SKM-1 (cell line): ENCODE measurements at regions not wholly inside any gene's neighbourhood (a gene's known extent, or its start where the extent isn't known, plus 50 kb on each side); places are given as distances from the start of the nearest gene placed in this dataset.

Source experiments
- DNase-seq: peaks from one replicate; lab custom pipeline; 2025; ENCODE audit not compliant: unreplicated experiment; lab: John Stamatoyannopoulos, UW

DNA sequence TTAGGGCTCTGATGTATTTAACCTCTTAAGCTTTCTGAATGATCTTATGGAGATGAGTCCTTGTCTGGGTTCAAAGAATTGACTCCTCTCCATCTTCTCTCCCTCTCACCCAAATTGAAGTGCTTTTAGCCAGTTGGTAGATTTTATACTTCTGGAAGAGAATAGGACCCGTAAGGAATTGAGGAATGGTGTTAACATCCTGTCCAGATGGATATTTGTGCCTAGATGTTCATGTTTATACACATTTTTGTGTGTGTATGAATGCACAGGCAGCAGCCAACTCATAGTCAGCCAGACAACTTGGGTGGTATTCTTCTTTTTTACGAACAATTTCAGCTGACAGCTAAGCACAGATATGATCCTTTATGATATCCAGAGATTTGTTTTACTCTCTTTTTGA is 449.6 kb upstream of the RGS6 start:
- DNase-seq, result no peak

DNA sequence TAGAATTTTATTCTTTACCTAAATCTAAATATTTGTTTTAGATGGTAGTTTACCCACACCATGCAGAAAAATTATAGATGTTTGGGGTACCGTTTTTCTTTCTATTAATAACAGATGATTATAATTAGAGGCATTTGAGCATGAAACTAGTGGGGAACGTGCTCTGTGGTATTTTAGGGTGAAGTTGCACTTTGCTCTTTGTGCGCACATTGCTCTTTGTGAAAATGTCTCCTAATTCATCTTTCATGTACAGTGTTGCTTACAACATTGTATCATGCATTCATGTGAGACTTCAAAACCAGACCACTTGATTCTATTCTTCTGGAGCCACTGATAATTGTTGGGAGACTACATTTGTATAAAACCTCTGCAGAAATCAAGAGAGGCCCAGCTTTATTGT is 449.1 kb upstream of the RGS6 start:
- no peak for DNase-seq

DNA sequence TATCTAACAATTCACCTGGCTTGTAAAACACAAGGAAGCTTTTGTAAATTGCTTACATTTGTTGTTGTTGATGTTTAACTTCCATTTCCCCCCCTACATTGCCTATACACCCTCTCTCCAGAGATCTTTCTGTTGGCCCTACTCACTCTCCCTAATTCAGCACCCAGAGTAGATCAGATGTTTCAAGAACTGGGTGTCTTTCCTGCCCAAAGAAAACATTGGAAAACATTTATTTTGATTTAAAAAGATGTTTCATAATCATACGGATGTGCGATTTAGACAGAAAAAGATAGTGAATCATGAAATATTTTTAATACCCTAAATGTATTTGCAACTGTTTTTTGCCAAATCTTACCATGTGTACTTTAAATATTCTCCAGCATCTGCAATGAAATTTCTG is 446.4 kb upstream of the RGS6 start:
- no peak for DNase-seq

DNA sequence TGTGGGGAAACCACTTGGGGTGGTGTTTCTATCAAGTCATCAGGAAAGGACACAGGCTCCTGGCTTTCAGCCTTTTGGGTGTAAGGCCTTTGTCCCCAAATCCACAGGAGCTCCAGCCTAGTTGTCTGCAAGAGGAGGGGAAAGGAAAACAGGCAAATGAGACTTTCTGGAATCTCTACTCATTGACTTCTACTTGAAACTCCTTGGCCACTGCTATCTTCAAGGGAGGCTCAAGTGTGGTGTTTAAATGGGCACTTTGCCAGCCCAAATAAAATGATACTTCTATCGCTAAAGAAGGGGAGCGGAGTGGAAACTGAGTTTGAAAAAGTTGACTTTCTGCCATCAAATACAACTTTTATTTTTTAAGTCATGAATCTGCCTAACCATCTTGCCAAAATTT is 445.9 kb upstream of the RGS6 start:
- no peak for DNase-seq

DNA sequence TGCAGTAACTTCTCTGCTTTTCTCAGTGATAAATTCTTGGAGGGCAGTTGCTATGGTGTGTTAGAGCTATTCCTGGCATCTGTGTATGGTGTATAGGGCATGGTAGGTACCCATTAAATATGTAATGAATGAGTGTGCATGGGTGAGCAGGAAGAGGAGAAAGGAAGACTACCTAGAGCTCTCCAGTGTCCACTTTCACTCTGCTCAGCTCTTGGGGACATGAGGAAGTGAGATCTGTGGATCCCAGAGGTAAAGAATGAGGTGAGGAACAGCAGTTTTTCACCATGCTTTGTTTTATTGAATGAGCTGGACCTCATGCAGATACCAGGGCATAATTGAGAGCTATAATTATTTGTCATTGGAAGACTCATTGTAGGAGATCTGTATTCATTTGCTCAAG is 444.8 kb upstream of the RGS6 start:
- no peak for DNase-seq

DNA sequence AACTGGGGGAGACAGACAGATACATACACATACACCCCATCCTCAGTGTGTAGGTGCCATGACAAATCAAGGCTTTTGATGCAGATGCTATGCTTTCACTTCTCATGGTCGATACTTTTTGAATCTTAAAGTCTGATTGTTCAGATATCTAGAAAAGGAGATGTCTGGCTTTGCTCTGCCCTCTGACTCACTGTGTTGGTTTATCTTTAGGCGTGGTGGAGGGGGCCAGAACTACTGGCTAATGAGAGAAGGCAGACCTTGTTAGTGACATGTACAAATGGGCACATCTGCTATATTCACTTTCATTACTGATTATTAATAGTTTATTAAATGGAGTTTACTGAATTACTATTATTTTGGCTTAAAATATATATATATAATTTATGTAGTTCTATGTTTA is 444.3 kb upstream of the RGS6 start:
- no peak for DNase-seq

DNA sequence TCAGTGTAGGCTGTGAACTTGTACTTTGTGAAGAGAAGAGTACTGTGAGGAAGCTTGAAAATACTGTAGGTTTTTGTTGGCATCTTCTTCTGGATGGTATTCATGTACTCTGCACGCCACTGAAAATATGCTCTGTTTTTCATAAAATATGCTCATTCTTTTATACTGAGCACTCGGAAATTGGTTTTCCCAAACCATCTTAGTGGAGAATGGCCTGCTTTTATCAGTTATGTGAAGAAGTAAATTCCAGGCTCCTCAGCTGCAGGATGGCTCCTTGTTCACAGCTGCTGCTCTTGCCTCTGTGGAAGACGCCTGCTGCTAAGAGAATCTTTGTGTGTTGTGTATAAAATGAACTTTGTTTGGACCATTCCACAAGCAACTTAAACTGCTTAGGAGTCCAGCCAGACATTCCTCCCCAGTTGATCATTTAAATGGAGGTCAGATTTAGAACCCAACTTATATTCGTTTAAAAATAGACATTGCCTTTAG is 443.5 kb upstream of the RGS6 start:
- no peak for DNase-seq

DNA sequence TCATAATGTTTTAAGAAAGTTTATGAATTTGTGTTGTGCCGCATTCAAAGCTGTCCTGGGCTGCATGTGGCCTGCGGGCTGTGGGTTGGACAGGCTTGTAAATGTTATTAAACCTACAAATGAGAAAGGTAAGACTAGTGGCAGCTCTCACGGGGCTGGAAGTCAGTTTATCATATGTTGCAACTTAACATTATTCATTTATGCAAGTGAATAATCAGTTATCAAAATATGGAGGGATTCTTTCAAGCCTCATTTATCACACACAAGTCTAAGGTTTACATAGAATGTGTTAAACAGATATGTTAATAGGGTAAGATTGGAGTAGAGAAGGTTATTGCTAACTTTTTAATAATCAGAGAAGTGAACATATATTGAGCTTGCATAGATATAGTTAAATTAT is 442.5 kb upstream of the RGS6 start:
- DNase-seq, result no peak

DNA sequence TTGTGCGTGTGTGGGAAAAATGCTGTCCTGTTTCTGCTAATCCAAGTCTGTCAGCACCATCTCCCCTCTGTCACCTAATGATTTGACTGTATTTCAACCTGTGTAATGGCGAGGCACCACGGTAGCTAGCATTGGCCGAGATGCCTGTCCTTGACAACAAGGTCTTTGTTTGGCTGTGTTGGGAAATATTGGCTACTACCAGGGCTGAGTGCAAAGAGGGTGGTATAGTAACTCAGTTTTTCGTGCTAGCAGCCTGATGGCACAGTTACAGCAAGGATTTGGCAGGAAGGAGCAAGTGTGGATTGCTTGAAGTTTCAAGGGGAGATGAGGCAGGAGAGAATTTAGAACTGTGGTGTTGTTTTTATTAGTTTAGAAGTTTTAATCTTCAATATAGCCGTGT is 440.3 kb upstream of the RGS6 start:
- DNase-seq, result no peak

DNA sequence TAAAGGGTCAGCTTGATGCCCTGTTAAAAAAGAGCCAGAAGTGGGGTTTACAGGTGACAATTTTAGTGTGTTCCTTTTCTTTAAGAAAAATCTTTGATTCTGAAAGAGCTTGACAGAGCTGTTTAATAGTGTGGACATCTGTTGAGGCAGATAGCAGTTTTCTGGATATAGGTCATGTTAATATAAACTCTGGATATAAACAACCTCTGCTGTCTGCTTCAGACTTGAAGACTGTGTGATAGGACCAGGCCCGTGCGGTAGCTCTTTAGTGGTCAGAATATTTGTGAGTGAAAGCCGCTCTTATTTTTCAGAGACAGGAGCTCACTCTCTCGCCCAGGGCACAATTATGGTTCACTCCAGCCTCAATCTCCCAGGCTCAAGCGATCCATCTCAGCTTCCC is 439.9 kb upstream of the RGS6 start:
- DNase-seq, result no peak

DNA sequence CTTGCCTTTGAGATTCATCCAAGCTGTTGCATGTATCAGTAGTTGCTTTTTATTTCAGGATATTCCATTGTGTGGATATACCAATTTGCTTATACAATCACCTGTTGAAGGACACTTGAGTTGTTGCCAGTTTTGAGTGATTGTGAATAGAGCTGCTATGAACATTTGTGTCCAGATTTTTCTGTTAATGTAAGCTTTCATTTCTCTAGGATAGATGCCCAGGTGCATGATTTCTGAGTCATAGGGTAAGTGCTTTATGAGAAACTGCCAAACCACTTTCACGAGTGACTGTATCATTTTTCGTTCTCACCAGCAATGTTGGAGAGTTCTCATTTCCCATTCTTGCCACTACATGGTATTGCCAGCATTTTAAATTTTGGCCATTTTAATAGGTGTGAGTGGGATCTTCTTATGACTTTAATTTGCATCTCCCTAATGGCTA is 434.6 kb upstream of the RGS6 start:
- no peak for DNase-seq

DNA sequence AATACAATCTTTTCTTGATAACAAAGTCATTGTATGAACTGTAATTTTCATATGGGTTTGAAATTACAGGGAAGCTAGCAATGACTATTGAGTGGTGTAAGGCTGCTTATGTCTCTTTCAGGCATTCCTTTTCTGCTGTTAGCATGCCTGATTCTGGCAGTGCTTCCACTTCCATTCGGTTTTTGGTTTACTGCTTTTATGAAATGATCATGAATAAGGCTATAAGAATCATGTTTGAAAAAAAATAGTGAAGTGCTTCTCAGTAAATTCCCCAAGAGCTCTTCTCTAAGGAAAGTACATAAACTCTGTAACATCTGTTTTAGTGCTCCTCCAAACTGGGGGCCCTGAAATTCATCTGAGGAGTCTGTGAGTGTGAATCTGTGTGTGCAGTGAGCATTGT is 434.0 kb upstream of the RGS6 start:
- no peak for DNase-seq

DNA sequence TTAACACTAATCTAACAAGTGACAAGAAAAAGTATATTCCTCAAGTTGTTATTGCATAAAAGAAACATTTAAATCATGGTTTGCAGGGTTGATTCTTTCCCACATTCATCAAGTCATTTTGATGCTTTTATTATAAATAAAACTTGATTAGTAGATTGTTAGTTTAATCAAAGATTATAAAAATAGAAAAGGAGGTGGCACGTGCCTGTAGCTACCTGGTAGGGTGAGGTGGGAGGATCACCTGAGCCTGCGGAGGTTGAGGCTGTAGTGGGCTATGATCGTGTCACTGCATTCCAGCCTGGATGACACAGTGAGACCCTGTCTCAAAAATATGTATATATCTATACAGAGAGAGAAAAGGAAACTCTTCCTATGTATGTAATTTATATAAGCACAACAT is 433.2 kb upstream of the RGS6 start:
- no peak for DNase-seq

DNA sequence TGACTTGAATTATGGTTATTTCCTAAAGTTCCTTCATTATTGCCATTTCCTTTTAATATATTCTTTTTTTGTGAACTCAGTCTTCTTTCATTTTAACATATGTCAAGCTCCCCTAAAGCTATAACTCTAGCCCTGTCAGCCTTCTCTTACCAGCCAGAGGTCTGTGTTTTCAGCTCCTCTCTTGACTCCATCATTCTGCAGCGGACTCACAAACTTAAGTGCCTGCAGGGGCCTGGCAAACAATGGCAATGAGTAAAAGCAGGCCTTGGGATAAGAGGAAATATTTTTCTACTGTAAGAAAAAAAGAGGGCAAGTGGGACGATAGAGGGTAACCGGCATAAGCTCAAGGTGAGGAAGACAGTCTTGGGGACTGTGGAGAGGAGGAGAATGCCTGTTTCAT is 424.5 kb upstream of the RGS6 start:
- DNase-seq, result no peak

DNA sequence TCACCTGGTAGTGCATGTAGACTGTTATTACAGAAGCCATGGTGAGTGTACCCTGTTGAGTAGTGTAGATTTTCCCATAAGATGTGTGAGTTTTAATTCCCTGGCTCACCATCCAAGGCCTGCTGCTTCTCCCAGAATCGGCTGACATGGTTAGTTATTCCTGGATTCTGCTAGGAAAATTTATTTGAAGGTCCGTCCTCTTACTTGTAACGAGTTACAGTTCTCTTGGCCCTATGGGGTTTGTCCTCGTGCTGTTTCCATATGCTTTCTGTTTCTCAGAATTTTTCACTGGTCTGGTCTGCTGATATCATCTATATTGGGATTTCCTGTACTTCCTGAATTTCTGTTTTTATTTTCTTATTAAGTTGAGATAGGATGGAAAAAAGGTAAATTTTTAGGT is 423.3 kb upstream of the RGS6 start:
- DNase-seq, result no peak

DNA sequence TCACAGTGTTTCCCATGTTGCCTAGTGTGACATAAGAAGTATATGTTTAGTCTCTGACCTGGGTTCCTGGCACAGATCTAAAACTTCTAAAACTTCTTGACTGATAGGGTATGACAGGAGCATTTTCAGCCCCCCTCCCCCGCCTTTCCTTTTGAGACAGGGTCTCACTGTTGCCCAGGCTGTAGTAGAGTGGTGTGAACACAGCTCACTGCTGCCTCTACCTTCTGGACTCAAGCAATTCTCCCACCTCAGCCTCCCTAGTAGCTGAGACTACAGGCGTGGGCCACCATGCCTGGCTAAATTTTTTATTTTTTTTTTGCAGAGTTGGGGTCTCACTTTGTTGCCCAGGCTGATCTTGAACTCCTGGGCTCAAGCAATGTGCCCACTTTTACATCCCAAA is 421.1 kb upstream of the RGS6 start:
- no peak for DNase-seq

DNA sequence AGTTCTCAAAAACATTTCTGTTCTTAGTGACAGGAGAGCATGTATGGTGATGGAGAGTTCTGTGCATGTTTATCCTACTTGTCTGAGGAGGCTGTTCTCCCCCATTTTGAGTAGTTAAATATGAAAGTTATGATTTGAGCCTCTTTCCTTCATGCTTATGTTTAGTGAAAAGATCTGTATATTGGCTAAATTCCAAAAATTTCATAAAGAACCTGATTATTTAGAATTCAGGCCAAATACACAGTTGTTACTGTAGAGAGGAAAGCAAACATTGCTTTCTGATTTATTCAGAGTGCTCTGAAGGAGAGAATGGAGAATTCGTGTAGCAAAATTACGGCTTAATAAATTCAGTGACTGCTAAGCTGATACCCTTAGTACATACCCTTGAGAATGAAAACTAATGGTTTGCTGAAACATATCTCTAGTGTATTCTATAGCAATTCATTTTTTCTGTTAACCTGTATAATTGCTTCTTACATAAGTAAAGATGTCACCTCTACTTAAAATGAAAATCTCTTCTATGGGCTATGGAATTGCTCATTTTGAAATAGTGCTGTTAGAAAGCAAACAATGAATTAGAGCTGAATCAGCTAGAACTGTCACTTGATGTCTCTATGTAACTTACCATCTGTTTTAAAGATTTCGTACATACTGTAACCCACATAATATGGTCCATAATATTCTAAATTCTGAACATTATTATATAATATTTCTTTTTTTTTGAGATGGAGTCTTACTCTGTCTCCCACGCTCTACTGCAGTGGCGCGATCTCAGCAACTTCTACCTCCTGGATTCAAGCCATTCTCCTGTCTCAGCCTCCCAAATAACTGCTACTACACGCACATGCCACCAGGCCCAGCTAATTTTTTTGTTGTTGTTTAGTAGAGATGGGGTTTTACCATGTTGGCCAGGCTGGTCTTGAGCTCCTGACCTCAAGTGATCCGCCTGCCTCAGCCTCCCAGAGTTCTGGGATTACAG is 417.0 kb upstream of the RGS6 start:
- no peak for DNase-seq

DNA sequence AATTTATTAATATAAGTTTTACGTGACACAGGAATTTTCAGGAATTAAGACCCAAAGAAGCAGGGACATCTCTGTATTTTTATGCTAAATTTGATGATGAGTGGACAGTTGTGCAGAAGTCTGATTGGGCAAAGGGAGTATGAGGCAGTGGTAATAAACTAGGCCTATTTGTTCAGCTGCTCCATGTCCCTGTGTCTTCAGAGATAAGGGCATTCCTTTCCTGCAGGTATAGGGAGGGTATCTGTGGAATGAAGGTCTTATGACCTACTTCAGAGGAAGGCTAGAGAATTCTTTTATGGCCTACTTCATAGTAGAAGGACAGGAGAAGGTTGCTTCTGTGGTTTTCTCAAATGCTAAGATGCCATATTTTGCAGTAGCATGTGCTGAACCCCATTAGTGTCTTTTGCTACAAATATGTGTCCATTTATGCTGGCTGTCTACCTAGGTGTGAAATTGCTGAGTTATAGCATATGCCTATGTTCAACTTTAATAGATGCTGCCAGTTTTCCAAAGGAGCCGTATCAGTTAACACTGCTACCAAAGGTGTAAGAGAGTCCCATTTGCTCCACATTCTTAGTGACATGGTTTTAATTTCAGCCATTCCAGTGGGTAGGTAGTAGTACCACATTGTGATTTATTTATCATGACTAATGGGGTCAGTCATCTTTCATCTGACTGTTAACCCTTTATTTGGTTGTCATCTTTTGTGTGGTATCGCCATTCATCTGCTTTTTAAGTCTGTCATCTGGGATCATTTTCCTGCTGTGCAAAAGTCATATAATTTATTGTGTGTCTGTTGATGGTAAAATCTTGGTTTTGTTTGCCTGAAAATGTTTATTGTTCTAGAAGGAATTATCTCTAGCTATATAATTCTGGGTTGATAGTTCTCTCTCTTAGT is 410.7 kb upstream of the RGS6 start:
- DNase-seq, result no peak

DNA sequence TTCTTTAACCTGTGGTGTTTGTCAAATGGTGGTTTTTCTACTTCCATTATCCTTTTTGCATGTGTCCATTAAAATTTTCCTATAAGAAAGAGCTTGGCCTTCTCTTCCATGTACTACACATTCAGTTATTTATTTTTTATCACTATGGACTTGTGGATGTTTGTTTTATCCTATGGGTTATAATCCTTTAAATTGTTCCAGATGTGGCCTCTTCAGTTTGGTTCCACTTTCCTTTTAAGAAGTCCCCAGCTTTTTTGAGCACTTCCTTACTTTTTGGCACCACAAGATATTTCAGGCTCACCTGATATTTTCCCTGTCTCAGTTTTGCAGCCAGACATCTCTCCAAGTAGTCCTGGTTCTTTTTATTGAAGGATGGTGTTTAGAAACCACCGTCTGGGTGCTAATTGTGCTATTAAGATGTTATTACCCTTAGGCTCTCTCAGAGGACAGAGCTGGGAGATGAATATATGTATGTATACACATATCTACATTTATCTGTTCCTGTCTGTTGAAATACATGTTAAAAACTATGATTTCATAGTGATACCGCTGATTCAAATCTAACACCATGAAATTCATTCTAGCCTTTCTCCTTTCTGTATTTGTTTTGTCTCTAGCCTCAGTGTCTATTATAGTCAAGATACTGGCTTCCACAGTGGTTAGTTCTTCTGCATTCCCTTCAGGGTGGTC is 408.5 kb upstream of the RGS6 start:
- no peak for DNase-seq

DNA sequence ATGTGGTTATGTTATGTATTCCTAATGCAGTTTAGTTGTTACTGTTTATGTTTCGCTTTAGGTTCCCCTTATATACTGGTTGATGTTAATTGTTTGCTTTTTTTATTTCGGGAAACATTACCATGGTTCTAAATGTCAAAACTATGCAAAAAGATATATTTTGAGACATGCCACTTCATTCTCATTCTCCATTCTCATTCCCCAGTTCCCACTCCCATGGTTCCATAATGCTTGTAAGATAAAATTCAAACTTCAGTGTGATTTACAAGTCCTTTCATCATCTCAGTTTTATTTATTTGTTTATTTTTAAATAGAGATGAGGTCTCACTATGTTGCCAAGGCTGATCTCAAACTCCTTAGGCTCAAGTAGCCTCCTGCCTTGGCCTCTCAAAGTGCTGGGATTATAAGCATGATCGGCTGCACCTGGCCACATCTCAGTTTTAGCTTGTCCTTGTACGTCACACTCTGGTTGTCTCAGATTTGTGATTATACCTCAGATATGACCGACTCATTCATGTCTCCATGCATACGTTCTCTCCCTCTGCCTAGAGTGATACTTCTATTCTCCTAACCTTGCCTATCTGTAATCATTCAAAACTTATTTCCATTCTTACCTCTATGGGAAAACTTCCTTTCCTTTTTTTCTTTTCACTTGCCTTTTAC is 407.8 kb upstream of the RGS6 start:
- DNase-seq, result no peak
